HCT116 (cell line): ENCODE measurements at regions not wholly inside any gene's neighbourhood (a gene's known extent, or its start where the extent isn't known, plus 50 kb on each side); places are given as distances from the start of the nearest gene placed in this dataset.

Source experiments
- ATAC-seq: fragments of 200-7000 bp; cut with Tn5 transposase; 2 replicates; pipeline ENCODE4 v1.9.1; 2020; ENCODE audit warnings: mild to moderate bottlenecking, moderate library complexity
- BruUV-seq: library from RNA; stranded (reverse); fragments of 400-500 nt; replicated peaks from 2 replicates; lab custom pipeline; 2021; lab: Mats Ljungman, UMichigan
- CTCF ChIA-PET: fragments of 300-600 bp; sonication (Branson Sonifier 250); formaldehyde crosslinking; loops from one replicate; lab custom pipeline; 2021; ENCODE audit warnings: antibody characterized with exemption; lab: Charles Lee
- POLR2A ChIA-PET: fragments of 300-600, 350-600 bp; sonication (Branson Sonifier 250); formaldehyde crosslinking; loops from one replicate; lab custom pipeline; 2021; ENCODE audit warnings: antibody characterized with exemption; lab: Charles Lee
- RAD21 ChIA-PET, 2 experiments: fragments of 300-600 bp; sonication (Branson Sonifier 250); formaldehyde crosslinking; loops; one replicate each; lab custom pipeline; 2023; ENCODE audit warnings: low total read pairs in 2 of 2; ENCODE audit not compliant: uncharacterized antibody in 2 of 2, unreplicated experiment in 2 of 2, low non-redundant PET in 1 of 2; lab: Charles Lee
- DNase-seq: peaks from one replicate; pipeline ENCODE4 v3.0.0-alpha.2; 2010; ENCODE audit warnings: low read depth, low spot score
- H2AFZ ChIP-seq: fragments of 200-600 bp; shearing (Covaris generic), sonication (generic); 2 replicates; pipeline ENCODE4 v1.6.1; 2017; ENCODE audit warnings: low read depth, mixed run types, mixed read lengths, antibody characterized with exemption, low read length; ENCODE audit not compliant: poor library complexity, severe bottlenecking
- H3K27ac ChIP-seq: 2 replicates; pipeline ENCODE4 v1.5.1; 2012; ENCODE audit warnings: low read depth, low read length
- H3K27me3 ChIP-seq: fragments of 200-600 bp; sonication (generic); 2 replicates; pipeline ENCODE4 v1.6.1; 2016; ENCODE audit warnings: mixed run types, low read length, mixed read lengths; ENCODE audit not compliant: insufficient read depth
- H3K36me3 ChIP-seq, 2 experiments: fragments of 200-500 bp in 1 of 2; fragments of 200-600 bp in 1 of 2; sonication (Bioruptor generic) in 1 of 2; sonication (generic) in 1 of 2; 2 replicates each; pipeline versions ENCODE4 v1.5.1 to v1.6.1; 2014 to 2016; ENCODE audit warnings: low read length in 2 of 2, inconsistent platforms in 1 of 2, mixed read lengths in 1 of 2, mixed run types in 1 of 2; ENCODE audit not compliant: insufficient read depth in 2 of 2, control insufficient read depth in 1 of 2
- H3K4me1 ChIP-seq, 2 experiments: fragments of 200-600 bp in 1 of 2; sonication (generic) in 1 of 2; 2 replicates each; pipeline versions ENCODE4 v1.5.1 to v1.6.1; 2012 to 2017; ENCODE audit warnings: low read length in 2 of 2, inconsistent platforms in 1 of 2, mild to moderate bottlenecking in 1 of 2, mixed read lengths in 1 of 2, mixed run types in 1 of 2, moderate library complexity in 1 of 2; ENCODE audit not compliant: insufficient read depth in 2 of 2, control insufficient read depth in 1 of 2
- H3K4me2 ChIP-seq: fragments of 200-600 bp; sonication (generic); 2 replicates; pipeline ENCODE4 v1.6.1; 2017; ENCODE audit warnings: mixed run types, low read length, mixed read lengths
- H3K4me3 ChIP-seq, 2 experiments: fragments of 200-600 bp in 1 of 2; sonication (generic) in 1 of 2; replicated peaks in 1 of 2; 2 replicates each; pipeline ENCODE4 v1.5.1; 2011 to 2016; ENCODE audit warnings: low read length in 2 of 2, control low read depth in 1 of 2, low read depth in 1 of 2, mild to moderate bottlenecking in 1 of 2, mixed read lengths in 1 of 2, mixed run types in 1 of 2
- H3K79me2 ChIP-seq: fragments of 200-600 bp; sonication (generic); 2 replicates; pipeline ENCODE4 v1.6.1; 2017; ENCODE audit warnings: mild to moderate bottlenecking, mixed run types, low read length, moderate library complexity, mixed read lengths; ENCODE audit not compliant: insufficient read depth
- H3K9ac ChIP-seq: fragments of 200-600 bp; sonication (generic); 2 replicates; pipeline ENCODE4 v1.6.1; 2016; ENCODE audit warnings: low read length, mixed read lengths
- H3K9me2 ChIP-seq: fragments of 200-600 bp; sonication (generic), shearing (Covaris generic); 2 replicates; pipeline ENCODE4 v1.6.1; 2017; ENCODE audit warnings: mixed run types, mild to moderate bottlenecking, moderate library complexity; ENCODE audit not compliant: insufficient read depth
- H3K9me3 ChIP-seq, 2 experiments: fragments of 200-500 bp in 1 of 2; fragments of 200-600 bp in 1 of 2; sonication (Bioruptor generic) in 1 of 2; sonication (generic) in 1 of 2; 2 replicates each; pipeline ENCODE4 v1.6.1; 2014 to 2017; ENCODE audit warnings: low read length in 2 of 2, mixed read lengths in 2 of 2, inconsistent platforms in 1 of 2, low read depth in 1 of 2, mild to moderate bottlenecking in 1 of 2, mixed run types in 1 of 2, moderate library complexity in 1 of 2; ENCODE audit not compliant: control insufficient read depth in 1 of 2, insufficient read depth in 1 of 2
- H4K20me1 ChIP-seq: fragments of 200-600 bp; sonication (generic), shearing (Covaris generic); 2 replicates; pipeline ENCODE4 v1.6.1; 2017; ENCODE audit warnings: mixed run types, mild to moderate bottlenecking, moderate library complexity; ENCODE audit not compliant: insufficient read depth
- CBX3 ChIP-seq: IDR thresholded peaks from 2 replicates; pipeline ENCODE4 v1.6.1; 2012; ENCODE audit warnings: low read depth
- CEBPB ChIP-seq: IDR thresholded peaks from 2 replicates; pipeline ENCODE4 v1.6.1; 2012; ENCODE audit warnings: low read depth
- EGR1 ChIP-seq: IDR thresholded peaks from 2 replicates; pipeline ENCODE4 v1.6.1; 2012; ENCODE audit warnings: low read depth
- EZH2 ChIP-seq: fragments of 200-600 bp; sonication (generic); IDR thresholded peaks from 2 replicates; pipeline ENCODE4 v1.6.1; 2017; ENCODE audit warnings: antibody characterized with exemption, mixed run types
- POLR2A ChIP-seq: IDR thresholded peaks from 2 replicates; pipeline ENCODE4 v1.7.0; 2011; ENCODE audit warnings: borderline replicate concordance; ENCODE audit not compliant: insufficient read depth, insufficient read length; ENCODE audit errors: extremely low read depth
- RAD21 ChIP-seq: IDR thresholded peaks from 2 replicates; pipeline ENCODE4 v1.6.1; 2012; ENCODE audit warnings: low read depth, mild to moderate bottlenecking
- SIN3A ChIP-seq: IDR thresholded peaks from 2 replicates; pipeline ENCODE4 v1.6.1; 2012; ENCODE audit warnings: low read depth
- SP1 ChIP-seq: IDR thresholded peaks from 2 replicates; pipeline ENCODE4 v1.6.1; 2012; ENCODE audit warnings: low read depth
- SRF ChIP-seq: IDR thresholded peaks from 2 replicates; pipeline ENCODE4 v1.6.1; 2012; ENCODE audit warnings: low read depth
- ZFX ChIP-seq: fragments of 450-650 bp; IDR thresholded peaks from 2 replicates; pipeline ENCODE4 v1.6.1; 2017
- ZNF274 ChIP-seq: fragments of 200-500 bp; sonication (Bioruptor generic); IDR thresholded peaks from 2 replicates; pipeline ENCODE4 v1.6.1; 2014; ENCODE audit warnings: mild to moderate bottlenecking, low read depth, low read length, inconsistent platforms
- intact Hi-C: fragments of 100-400 bp; cut with micrococcal nuclease; formaldehyde crosslinking; loops from 2 replicates; pipeline ENCODE4 v1.10.0; 2022
- TF ChIP-seq, protein P1 (sequence below): IDR thresholded peaks from 2 replicates; pipeline ENCODE4 v1.6.1; 2011; ENCODE audit warnings: mild to moderate bottlenecking, low read length, moderate library complexity; ENCODE audit not compliant: insufficient replicate concordance; ENCODE audit errors: extremely low read depth
- TF ChIP-seq, protein P2 (sequence below): IDR thresholded peaks from 2 replicates; pipeline ENCODE4 v1.6.1; 2012
- TF ChIP-seq, protein P3 (sequence below): IDR thresholded peaks from 2 replicates; pipeline ENCODE4 v1.6.1; 2012
- TF ChIP-seq, protein P4 (sequence below), 3 experiments: fragments of 200-600 bp in 1 of 3; sonication (generic) in 1 of 3; IDR thresholded peaks in 2 of 3; conservative IDR thresholded peaks in 1 of 3; 2 replicates each; pipeline ENCODE4 v1.5.1; 2012 to 2017; ENCODE audit warnings: low read depth in 2 of 3, low read length in 2 of 3, antibody characterized with exemption in 1 of 3, borderline replicate concordance in 1 of 3, control low read depth in 1 of 3, mild to moderate bottlenecking in 1 of 3, mixed read lengths in 1 of 3, mixed run types in 1 of 3, moderate library complexity in 1 of 3; ENCODE audit not compliant: insufficient read depth in 1 of 3
- TF ChIP-seq, protein P5 (sequence below): IDR thresholded peaks from 2 replicates; pipeline ENCODE4 v1.6.1; 2012; ENCODE audit warnings: low read depth

DNA sequence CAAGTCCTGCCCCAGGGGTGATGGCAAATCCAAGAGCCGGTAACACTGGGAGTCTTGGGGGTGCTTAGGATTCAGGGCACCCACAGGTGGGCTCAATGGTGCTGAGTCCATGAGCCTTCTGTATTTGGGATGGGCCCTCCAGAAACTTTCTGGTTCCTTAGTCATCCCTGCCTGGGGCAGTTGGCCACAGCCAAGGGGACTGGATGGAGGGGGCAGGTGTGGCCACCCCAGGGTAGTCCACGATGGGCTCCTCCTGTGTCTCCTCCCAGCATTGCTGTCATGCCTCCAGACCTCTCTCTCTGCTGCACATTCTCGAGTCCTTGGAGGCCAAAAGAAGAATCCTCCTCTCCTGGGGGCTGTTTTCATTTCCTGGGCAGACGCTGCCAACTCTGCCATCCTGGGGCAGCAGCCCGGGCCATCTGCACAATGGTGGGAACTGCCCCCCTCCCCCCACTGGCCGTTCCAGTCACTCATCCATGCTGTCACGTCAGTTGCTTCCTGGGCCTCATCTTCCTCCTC, 158.0 kb upstream of the TWIST2 start:
- H3K27me3 ChIP-seq = no peaks in the 10 kb centered on the region
- no TSS peak for BruUV-seq
- POLR2A ChIA-PET = no interaction called here

More for the DNA sequence above, 158.0 kb upstream of the TWIST2 start:
- H3K27ac ChIP-seq = no peak overlapping the region
- no peaks in the 10 kb centered on the region for H3K79me2 ChIP-seq
- H3K9ac ChIP-seq = no peak overlapping the region
- no peaks in the 10 kb centered on the region for H4K20me1 ChIP-seq
- H3K9me2 ChIP-seq = no peaks in the 10 kb centered on the region
- H3K4me3 ChIP-seq = no peak overlapping the region
- no peaks in the 10 kb centered on the region for H3K9me3 ChIP-seq
- ChIA-PET CTCF (no interaction called here), RAD21 (no interaction called here)
- peaks cover 0 to 5% of the 10 kb centered on the region in 2 experiments; a peak in 2 of 4 replicates for H3K4me1 ChIP-seq
- H3K4me2 ChIP-seq = no peak overlapping the region
- ATAC-seq (no peak), DNase-seq (no peak)
- H3K36me3 ChIP-seq = no peaks in the 10 kb centered on the region
- intact Hi-C loops = no loop called here
- TF ChIP-seq, protein P1, sequence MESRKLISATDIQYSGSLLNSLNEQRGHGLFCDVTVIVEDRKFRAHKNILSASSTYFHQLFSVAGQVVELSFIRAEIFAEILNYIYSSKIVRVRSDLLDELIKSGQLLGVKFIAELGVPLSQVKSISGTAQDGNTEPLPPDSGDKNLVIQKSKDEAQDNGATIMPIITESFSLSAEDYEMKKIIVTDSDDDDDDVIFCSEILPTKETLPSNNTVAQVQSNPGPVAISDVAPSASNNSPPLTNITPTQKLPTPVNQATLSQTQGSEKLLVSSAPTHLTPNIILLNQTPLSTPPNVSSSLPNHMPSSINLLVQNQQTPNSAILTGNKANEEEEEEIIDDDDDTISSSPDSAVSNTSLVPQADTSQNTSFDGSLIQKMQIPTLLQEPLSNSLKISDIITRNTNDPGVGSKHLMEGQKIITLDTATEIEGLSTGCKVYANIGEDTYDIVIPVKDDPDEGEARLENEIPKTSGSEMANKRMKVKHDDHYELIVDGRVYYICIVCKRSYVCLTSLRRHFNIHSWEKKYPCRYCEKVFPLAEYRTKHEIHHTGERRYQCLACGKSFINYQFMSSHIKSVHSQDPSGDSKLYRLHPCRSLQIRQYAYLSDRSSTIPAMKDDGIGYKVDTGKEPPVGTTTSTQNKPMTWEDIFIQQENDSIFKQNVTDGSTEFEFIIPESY = no peak
- TF ChIP-seq SRF (no peak), CBX3 (no peak), EGR1 (no peak), ZNF274 (no peak), SP1 (no peak), CEBPB (no peak), EZH2 (no peak), ZFX (no peak), RAD21 (no peak), POLR2A (no peak), SIN3A (no peak)
- TF ChIP-seq, protein P2, sequence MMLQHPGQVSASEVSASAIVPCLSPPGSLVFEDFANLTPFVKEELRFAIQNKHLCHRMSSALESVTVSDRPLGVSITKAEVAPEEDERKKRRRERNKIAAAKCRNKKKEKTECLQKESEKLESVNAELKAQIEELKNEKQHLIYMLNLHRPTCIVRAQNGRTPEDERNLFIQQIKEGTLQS = no peak
- TF ChIP-seq, protein P3, sequence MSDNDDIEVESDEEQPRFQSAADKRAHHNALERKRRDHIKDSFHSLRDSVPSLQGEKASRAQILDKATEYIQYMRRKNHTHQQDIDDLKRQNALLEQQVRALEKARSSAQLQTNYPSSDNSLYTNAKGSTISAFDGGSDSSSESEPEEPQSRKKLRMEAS = no peak
- TF ChIP-seq, protein P4, sequence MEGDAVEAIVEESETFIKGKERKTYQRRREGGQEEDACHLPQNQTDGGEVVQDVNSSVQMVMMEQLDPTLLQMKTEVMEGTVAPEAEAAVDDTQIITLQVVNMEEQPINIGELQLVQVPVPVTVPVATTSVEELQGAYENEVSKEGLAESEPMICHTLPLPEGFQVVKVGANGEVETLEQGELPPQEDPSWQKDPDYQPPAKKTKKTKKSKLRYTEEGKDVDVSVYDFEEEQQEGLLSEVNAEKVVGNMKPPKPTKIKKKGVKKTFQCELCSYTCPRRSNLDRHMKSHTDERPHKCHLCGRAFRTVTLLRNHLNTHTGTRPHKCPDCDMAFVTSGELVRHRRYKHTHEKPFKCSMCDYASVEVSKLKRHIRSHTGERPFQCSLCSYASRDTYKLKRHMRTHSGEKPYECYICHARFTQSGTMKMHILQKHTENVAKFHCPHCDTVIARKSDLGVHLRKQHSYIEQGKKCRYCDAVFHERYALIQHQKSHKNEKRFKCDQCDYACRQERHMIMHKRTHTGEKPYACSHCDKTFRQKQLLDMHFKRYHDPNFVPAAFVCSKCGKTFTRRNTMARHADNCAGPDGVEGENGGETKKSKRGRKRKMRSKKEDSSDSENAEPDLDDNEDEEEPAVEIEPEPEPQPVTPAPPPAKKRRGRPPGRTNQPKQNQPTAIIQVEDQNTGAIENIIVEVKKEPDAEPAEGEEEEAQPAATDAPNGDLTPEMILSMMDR (IDR thresholded peaks at IDR 0.05 in 2 of 3, conservative IDR thresholded peaks at IDR 0.05 in 1 of 3; ENCODE audit: borderline replicate concordance in 1 of 3, insufficient read depth in 1 of 3, low read depth in 2 of 3, low read length in 2 of 3) = no peak
- TF ChIP-seq, protein P5, sequence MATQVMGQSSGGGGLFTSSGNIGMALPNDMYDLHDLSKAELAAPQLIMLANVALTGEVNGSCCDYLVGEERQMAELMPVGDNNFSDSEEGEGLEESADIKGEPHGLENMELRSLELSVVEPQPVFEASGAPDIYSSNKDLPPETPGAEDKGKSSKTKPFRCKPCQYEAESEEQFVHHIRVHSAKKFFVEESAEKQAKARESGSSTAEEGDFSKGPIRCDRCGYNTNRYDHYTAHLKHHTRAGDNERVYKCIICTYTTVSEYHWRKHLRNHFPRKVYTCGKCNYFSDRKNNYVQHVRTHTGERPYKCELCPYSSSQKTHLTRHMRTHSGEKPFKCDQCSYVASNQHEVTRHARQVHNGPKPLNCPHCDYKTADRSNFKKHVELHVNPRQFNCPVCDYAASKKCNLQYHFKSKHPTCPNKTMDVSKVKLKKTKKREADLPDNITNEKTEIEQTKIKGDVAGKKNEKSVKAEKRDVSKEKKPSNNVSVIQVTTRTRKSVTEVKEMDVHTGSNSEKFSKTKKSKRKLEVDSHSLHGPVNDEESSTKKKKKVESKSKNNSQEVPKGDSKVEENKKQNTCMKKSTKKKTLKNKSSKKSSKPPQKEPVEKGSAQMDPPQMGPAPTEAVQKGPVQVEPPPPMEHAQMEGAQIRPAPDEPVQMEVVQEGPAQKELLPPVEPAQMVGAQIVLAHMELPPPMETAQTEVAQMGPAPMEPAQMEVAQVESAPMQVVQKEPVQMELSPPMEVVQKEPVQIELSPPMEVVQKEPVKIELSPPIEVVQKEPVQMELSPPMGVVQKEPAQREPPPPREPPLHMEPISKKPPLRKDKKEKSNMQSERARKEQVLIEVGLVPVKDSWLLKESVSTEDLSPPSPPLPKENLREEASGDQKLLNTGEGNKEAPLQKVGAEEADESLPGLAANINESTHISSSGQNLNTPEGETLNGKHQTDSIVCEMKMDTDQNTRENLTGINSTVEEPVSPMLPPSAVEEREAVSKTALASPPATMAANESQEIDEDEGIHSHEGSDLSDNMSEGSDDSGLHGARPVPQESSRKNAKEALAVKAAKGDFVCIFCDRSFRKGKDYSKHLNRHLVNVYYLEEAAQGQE = no peak
- no peak overlapping the region for H2AFZ ChIP-seq
